HCT116 (cell line): ENCODE measurements at regions not wholly inside any gene's neighbourhood (a gene's known extent, or its start where the extent isn't known, plus 50 kb on each side); places are given as distances from the start of the nearest gene placed in this dataset.

ENCODE experiments used
- ATAC-seq: fragments of 200-7000 bp; cut with Tn5 transposase; 2 replicates; pipeline ENCODE4 v1.9.1; 2020; ENCODE audit warnings: mild to moderate bottlenecking, moderate library complexity
- BruUV-seq: library from RNA; stranded (reverse); fragments of 400-500 nt; replicated peaks from 2 replicates; lab custom pipeline; 2021; lab: Mats Ljungman, UMichigan
- CTCF ChIA-PET: fragments of 300-600 bp; sonication (Branson Sonifier 250); formaldehyde crosslinking; loops from one replicate; lab custom pipeline; 2021; ENCODE audit warnings: antibody characterized with exemption; lab: Charles Lee
- POLR2A ChIA-PET: fragments of 300-600, 350-600 bp; sonication (Branson Sonifier 250); formaldehyde crosslinking; loops from one replicate; lab custom pipeline; 2021; ENCODE audit warnings: antibody characterized with exemption; lab: Charles Lee
- RAD21 ChIA-PET, 2 experiments: fragments of 300-600 bp; sonication (Branson Sonifier 250); formaldehyde crosslinking; loops; one replicate each; lab custom pipeline; 2023; ENCODE audit warnings: low total read pairs in 2 of 2; ENCODE audit not compliant: uncharacterized antibody in 2 of 2, unreplicated experiment in 2 of 2, low non-redundant PET in 1 of 2; lab: Charles Lee
- DNase-seq: peaks from one replicate; pipeline ENCODE4 v3.0.0-alpha.2; 2010; ENCODE audit warnings: low read depth, low spot score
- H2AFZ ChIP-seq: fragments of 200-600 bp; shearing (Covaris generic), sonication (generic); 2 replicates; pipeline ENCODE4 v1.6.1; 2017; ENCODE audit warnings: low read depth, mixed run types, mixed read lengths, antibody characterized with exemption, low read length; ENCODE audit not compliant: poor library complexity, severe bottlenecking
- H3K27ac ChIP-seq: 2 replicates; pipeline ENCODE4 v1.5.1; 2012; ENCODE audit warnings: low read depth, low read length
- H3K27me3 ChIP-seq: fragments of 200-600 bp; sonication (generic); 2 replicates; pipeline ENCODE4 v1.6.1; 2016; ENCODE audit warnings: mixed run types, low read length, mixed read lengths; ENCODE audit not compliant: insufficient read depth
- H3K36me3 ChIP-seq, 2 experiments: fragments of 200-500 bp in 1 of 2; fragments of 200-600 bp in 1 of 2; sonication (Bioruptor generic) in 1 of 2; sonication (generic) in 1 of 2; 2 replicates each; pipeline versions ENCODE4 v1.5.1 to v1.6.1; 2014 to 2016; ENCODE audit warnings: low read length in 2 of 2, inconsistent platforms in 1 of 2, mixed read lengths in 1 of 2, mixed run types in 1 of 2; ENCODE audit not compliant: insufficient read depth in 2 of 2, control insufficient read depth in 1 of 2
- H3K4me1 ChIP-seq, 2 experiments: fragments of 200-600 bp in 1 of 2; sonication (generic) in 1 of 2; 2 replicates each; pipeline versions ENCODE4 v1.5.1 to v1.6.1; 2012 to 2017; ENCODE audit warnings: low read length in 2 of 2, inconsistent platforms in 1 of 2, mild to moderate bottlenecking in 1 of 2, mixed read lengths in 1 of 2, mixed run types in 1 of 2, moderate library complexity in 1 of 2; ENCODE audit not compliant: insufficient read depth in 2 of 2, control insufficient read depth in 1 of 2
- H3K4me2 ChIP-seq: fragments of 200-600 bp; sonication (generic); 2 replicates; pipeline ENCODE4 v1.6.1; 2017; ENCODE audit warnings: mixed run types, low read length, mixed read lengths
- H3K4me3 ChIP-seq, 2 experiments: fragments of 200-600 bp in 1 of 2; sonication (generic) in 1 of 2; replicated peaks in 1 of 2; 2 replicates each; pipeline ENCODE4 v1.5.1; 2011 to 2016; ENCODE audit warnings: low read length in 2 of 2, control low read depth in 1 of 2, low read depth in 1 of 2, mild to moderate bottlenecking in 1 of 2, mixed read lengths in 1 of 2, mixed run types in 1 of 2
- H3K79me2 ChIP-seq: fragments of 200-600 bp; sonication (generic); 2 replicates; pipeline ENCODE4 v1.6.1; 2017; ENCODE audit warnings: mild to moderate bottlenecking, mixed run types, low read length, moderate library complexity, mixed read lengths; ENCODE audit not compliant: insufficient read depth
- H3K9ac ChIP-seq: fragments of 200-600 bp; sonication (generic); 2 replicates; pipeline ENCODE4 v1.6.1; 2016; ENCODE audit warnings: low read length, mixed read lengths
- H3K9me2 ChIP-seq: fragments of 200-600 bp; sonication (generic), shearing (Covaris generic); 2 replicates; pipeline ENCODE4 v1.6.1; 2017; ENCODE audit warnings: mixed run types, mild to moderate bottlenecking, moderate library complexity; ENCODE audit not compliant: insufficient read depth
- H3K9me3 ChIP-seq, 2 experiments: fragments of 200-500 bp in 1 of 2; fragments of 200-600 bp in 1 of 2; sonication (Bioruptor generic) in 1 of 2; sonication (generic) in 1 of 2; 2 replicates each; pipeline ENCODE4 v1.6.1; 2014 to 2017; ENCODE audit warnings: low read length in 2 of 2, mixed read lengths in 2 of 2, inconsistent platforms in 1 of 2, low read depth in 1 of 2, mild to moderate bottlenecking in 1 of 2, mixed run types in 1 of 2, moderate library complexity in 1 of 2; ENCODE audit not compliant: control insufficient read depth in 1 of 2, insufficient read depth in 1 of 2
- H4K20me1 ChIP-seq: fragments of 200-600 bp; sonication (generic), shearing (Covaris generic); 2 replicates; pipeline ENCODE4 v1.6.1; 2017; ENCODE audit warnings: mixed run types, mild to moderate bottlenecking, moderate library complexity; ENCODE audit not compliant: insufficient read depth
- CBX3 ChIP-seq: IDR thresholded peaks from 2 replicates; pipeline ENCODE4 v1.6.1; 2012; ENCODE audit warnings: low read depth
- EZH2 ChIP-seq: fragments of 200-600 bp; sonication (generic); IDR thresholded peaks from 2 replicates; pipeline ENCODE4 v1.6.1; 2017; ENCODE audit warnings: antibody characterized with exemption, mixed run types
- EZH2phosphoT487 ChIP-seq: fragments of 200-600 bp; IDR thresholded peaks from 2 replicates; pipeline ENCODE4 v1.6.1; 2018; ENCODE audit warnings: antibody characterized with exemption, borderline replicate concordance
- POLR2A ChIP-seq: IDR thresholded peaks from 2 replicates; pipeline ENCODE4 v1.7.0; 2011; ENCODE audit warnings: borderline replicate concordance; ENCODE audit not compliant: insufficient read depth, insufficient read length; ENCODE audit errors: extremely low read depth
- REST ChIP-seq: IDR thresholded peaks from 2 replicates; pipeline ENCODE4 v1.6.1; 2012; ENCODE audit warnings: low read depth
- intact Hi-C: fragments of 100-400 bp; cut with micrococcal nuclease; formaldehyde crosslinking; loops from 2 replicates; pipeline ENCODE4 v1.10.0; 2022

GRCh38 chr5:159507661-159508060 lies 177.4 kb upstream of the IL12B start (continued):
- no peak for TF ChIP-seq REST

GRCh38 chr5:159508344-159508743 lies 178.1 kb upstream of the IL12B start:
- H3K4me3 ChIP-seq, result no peak overlapping the region
- H3K27me3 ChIP-seq, result no peaks in the 10 kb centered on the region
- no peak overlapping the region for H3K4me2 ChIP-seq
- H2AFZ ChIP-seq, result no peak overlapping the region
- no peak overlapping the region for H3K9ac ChIP-seq
- no peaks in the 10 kb centered on the region for H4K20me1 ChIP-seq
- TF ChIP-seq POLR2A (no peak), EZH2phosphoT487 (no peak), REST (no peak), CBX3 (no peak), EZH2 (no peak)
- TF ChIP-seq, all 23 proteins: peak for 0
- Histone ChIP-seq H3K36me3 (no peaks in the 10 kb centered on the region), H3K9me3 (no peaks in the 10 kb centered on the region), H3K9me2 (no peaks in the 10 kb centered on the region), H3K27ac (no peak overlapping the region), H3K79me2 (no peaks in the 10 kb centered on the region), H3K4me1 (peaks cover 14 to 18% of the 10 kb centered on the region in 2 experiments)
- ATAC-seq (no peak), DNase-seq (no peak)
- intact Hi-C loops, result loop anchor here (10.0 kb wide), 1 partner anchor 354 kb away; no protein-coding TSS in a partner anchor
- no TSS peak for BruUV-seq
- RAD21 ChIA-PET, result no interaction called here
- POLR2A ChIA-PET, result no interaction called here
- CTCF ChIA-PET, result no interaction called here
